ENCODE measurements at regions not wholly inside any gene's neighbourhood (a gene's known extent, or its start where the extent isn't known, plus 50 kb on each side); places are given as distances from the start of the nearest gene placed in this dataset.

- no peaks in the 10 kb centered on the region for H3K4me1 Mint-ChIP-seq (ENCODE audit: low read depth)
- no peaks in the 10 kb centered on the region for H3K27me3 Mint-ChIP-seq (ENCODE audit: insufficient read depth)
- intact Hi-C loops (cut with micrococcal nuclease): no loop called here
- H3K27ac Mint-ChIP-seq: no peak overlapping the region
- no peaks in the 10 kb centered on the region for H3K36me3 Mint-ChIP-seq (ENCODE audit: low read depth)
- no peak for DNase-seq (ENCODE audit: low spot score)
- H3K9me3 Mint-ChIP-seq: no peaks in the 10 kb centered on the region
- H3K4me3 Mint-ChIP-seq: no peak overlapping the region
Observed at GRCh38 chr5:63249960-63250359, 671.3 kb downstream of the LRRC70 start.

GRCh38 chr5:63247651-63248050 is 669.0 kb downstream of the LRRC70 start:
- Mint-ChIP-seq H3K9me3 (no peaks in the 10 kb centered on the region), H3K27ac (no peak overlapping the region), H3K36me3 (ENCODE audit: low read depth) (no peaks in the 10 kb centered on the region), H3K4me1 (ENCODE audit: low read depth) (no peaks in the 10 kb centered on the region), H3K27me3 (ENCODE audit: insufficient read depth) (no peaks in the 10 kb centered on the region), H3K4me3 (no peak overlapping the region)
- intact Hi-C loops (cut with micrococcal nuclease): no loop called here
- DNase-seq (ENCODE audit: low spot score): no peak

- no peaks in the 10 kb centered on the region for H3K9me3 Mint-ChIP-seq
- no peak overlapping the region for H3K4me3 Mint-ChIP-seq
- H3K4me1 Mint-ChIP-seq (ENCODE audit: low read depth): no peaks in the 10 kb centered on the region
- no peaks in the 10 kb centered on the region for H3K36me3 Mint-ChIP-seq (ENCODE audit: low read depth)
- H3K27me3 Mint-ChIP-seq (ENCODE audit: insufficient read depth): no peaks in the 10 kb centered on the region
- no peak overlapping the region for H3K27ac Mint-ChIP-seq
- intact Hi-C loops (cut with micrococcal nuclease): no loop called here
- no peak for DNase-seq (ENCODE audit: low spot score)
Observed at GRCh38 chr5:63245271-63245670, 666.7 kb downstream of the LRRC70 start.

DNA sequence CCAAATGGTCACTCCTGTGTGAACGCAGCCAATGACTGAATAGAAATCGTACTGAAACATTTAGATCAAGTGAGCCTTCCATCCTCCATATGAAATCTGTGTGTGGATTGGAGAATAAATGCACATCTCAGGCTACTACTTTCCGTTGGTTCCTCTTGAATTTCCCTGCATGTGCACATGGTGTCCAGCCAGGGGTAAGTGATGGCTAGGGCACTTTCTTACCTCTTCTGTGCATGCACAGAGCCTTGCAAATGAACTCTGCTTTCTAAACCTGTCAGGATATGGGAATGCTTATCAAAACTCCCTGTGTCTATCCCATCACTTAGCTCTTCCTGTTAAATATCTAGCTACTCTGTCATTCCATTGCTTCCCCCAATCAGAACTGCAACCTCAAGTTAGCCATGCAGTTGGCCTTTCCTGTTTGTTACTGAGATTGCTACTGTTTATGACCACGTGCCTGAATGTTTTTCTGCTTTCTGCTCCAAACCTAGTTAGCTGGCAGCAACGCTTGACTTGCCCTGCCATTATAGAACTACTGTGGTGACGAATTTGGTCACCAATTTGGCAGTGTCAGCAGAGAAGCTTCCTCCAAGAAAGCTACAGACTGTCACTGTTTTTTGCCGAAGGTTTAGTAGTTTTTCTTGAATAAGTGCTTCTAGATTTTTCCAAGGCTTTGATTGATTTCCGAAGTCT is 661.6 kb downstream of the LRRC70 start:
- intact Hi-C loops (cut with micrococcal nuclease): no loop called here
- Mint-ChIP-seq H3K27me3 (ENCODE audit: insufficient read depth) (no peaks in the 10 kb centered on the region), H3K36me3 (ENCODE audit: low read depth) (no peaks in the 10 kb centered on the region)

DNA sequence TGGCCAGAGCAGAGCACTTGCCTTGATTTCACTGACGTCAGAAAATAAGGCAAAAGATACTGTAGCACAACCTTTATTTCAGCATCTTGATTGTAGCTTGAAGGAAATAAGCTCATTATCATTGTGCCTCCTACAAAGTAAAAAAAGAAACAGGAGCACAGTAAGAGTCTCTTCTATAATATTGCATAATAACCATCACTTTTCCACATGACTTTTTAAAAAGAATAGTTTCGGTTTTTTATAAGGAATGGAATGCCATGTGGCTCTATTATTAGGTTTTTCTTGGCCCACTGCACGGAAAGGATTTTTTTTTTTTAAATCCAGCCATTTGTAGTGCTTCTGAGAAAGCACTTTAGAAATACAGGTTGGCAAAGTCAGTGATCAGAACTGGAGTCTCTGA is 655.3 kb downstream of the LRRC70 start:
- no peak overlapping the region for H3K27ac Mint-ChIP-seq
- H3K27me3 Mint-ChIP-seq (ENCODE audit: insufficient read depth): no peaks in the 10 kb centered on the region
- intact Hi-C loops (cut with micrococcal nuclease): no loop called here
- no peaks in the 10 kb centered on the region for H3K9me3 Mint-ChIP-seq
- no peak overlapping the region for H3K4me3 Mint-ChIP-seq
- H3K36me3 Mint-ChIP-seq (ENCODE audit: low read depth): no peaks in the 10 kb centered on the region
- no peak for DNase-seq (ENCODE audit: low spot score)
- no peaks in the 10 kb centered on the region for H3K4me1 Mint-ChIP-seq (ENCODE audit: low read depth)

More for the DNA sequence above, 661.6 kb downstream of the LRRC70 start:
- H3K4me3 Mint-ChIP-seq: no peak overlapping the region
- DNase-seq (ENCODE audit: low spot score): no peak
- no peaks in the 10 kb centered on the region for H3K4me1 Mint-ChIP-seq (ENCODE audit: low read depth)
- H3K27ac Mint-ChIP-seq: no peak overlapping the region
- H3K9me3 Mint-ChIP-seq: no peaks in the 10 kb centered on the region

- Mint-ChIP-seq H3K27me3 (ENCODE audit: insufficient read depth) (no peaks in the 10 kb centered on the region), H3K36me3 (ENCODE audit: low read depth) (no peaks in the 10 kb centered on the region), H3K4me3 (no peak overlapping the region), H3K4me1 (ENCODE audit: low read depth) (no peaks in the 10 kb centered on the region), H3K27ac (no peak overlapping the region), H3K9me3 (no peaks in the 10 kb centered on the region)
- DNase-seq (ENCODE audit: low spot score): no peak
- intact Hi-C loops (cut with micrococcal nuclease): no loop called here
Observed at GRCh38 chr5:63233361-63233760, 654.7 kb downstream of the LRRC70 start.

GRCh38 chr5:63230754-63231153 is 652.1 kb downstream of the LRRC70 start:
- H3K27me3 Mint-ChIP-seq (ENCODE audit: insufficient read depth): no peaks in the 10 kb centered on the region
- DNase-seq (ENCODE audit: low spot score): no peak
- no peaks in the 10 kb centered on the region for H3K9me3 Mint-ChIP-seq
- intact Hi-C loops (cut with micrococcal nuclease): no loop called here
- no peaks in the 10 kb centered on the region for H3K36me3 Mint-ChIP-seq (ENCODE audit: low read depth)
- no peak overlapping the region for H3K4me3 Mint-ChIP-seq
- H3K27ac Mint-ChIP-seq: no peak overlapping the region
- H3K4me1 Mint-ChIP-seq (ENCODE audit: low read depth): no peaks in the 10 kb centered on the region

GRCh38 chr5:63228154-63228553 is 649.5 kb downstream of the LRRC70 start:
- Mint-ChIP-seq H3K27ac (no peak overlapping the region), H3K4me1 (ENCODE audit: low read depth) (no peaks in the 10 kb centered on the region), H3K27me3 (ENCODE audit: insufficient read depth) (no peaks in the 10 kb centered on the region), H3K9me3 (no peaks in the 10 kb centered on the region), H3K36me3 (ENCODE audit: low read depth) (no peaks in the 10 kb centered on the region), H3K4me3 (no peak overlapping the region)
- no peak for DNase-seq (ENCODE audit: low spot score)
- intact Hi-C loops (cut with micrococcal nuclease): no loop called here

DNA sequence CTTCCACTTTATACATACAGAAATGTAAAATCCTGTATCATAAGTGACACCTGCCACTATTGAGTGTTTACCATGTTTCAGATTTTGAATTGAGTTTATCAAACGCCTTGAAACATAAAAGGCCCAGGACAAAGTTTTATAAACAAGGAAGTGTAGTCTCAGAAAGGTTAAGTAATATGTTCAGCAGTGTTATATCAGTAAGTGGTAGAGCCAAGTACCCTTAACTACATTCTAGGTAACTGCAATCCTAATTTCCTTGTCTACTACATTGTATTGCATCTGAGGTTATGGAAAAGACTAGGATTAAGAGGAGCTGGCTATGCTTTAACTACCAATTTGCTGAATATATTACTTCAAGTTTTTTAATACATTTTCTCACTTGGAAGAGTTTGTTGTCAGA is 641.6 kb downstream of the LRRC70 start:
- no peak overlapping the region for H3K27ac Mint-ChIP-seq
- no peaks in the 10 kb centered on the region for H3K9me3 Mint-ChIP-seq
- H3K4me3 Mint-ChIP-seq: no peak overlapping the region
- no peaks in the 10 kb centered on the region for H3K27me3 Mint-ChIP-seq (ENCODE audit: insufficient read depth)
- H3K4me1 Mint-ChIP-seq (ENCODE audit: low read depth): no peaks in the 10 kb centered on the region
- DNase-seq (ENCODE audit: low spot score): no peak
- intact Hi-C loops (cut with micrococcal nuclease): no loop called here
- no peaks in the 10 kb centered on the region for H3K36me3 Mint-ChIP-seq (ENCODE audit: low read depth)

- DNase-seq (ENCODE audit: low spot score): no peak
- Mint-ChIP-seq H3K27ac (no peak overlapping the region), H3K4me3 (no peak overlapping the region), H3K4me1 (ENCODE audit: low read depth) (no peaks in the 10 kb centered on the region), H3K27me3 (ENCODE audit: insufficient read depth) (no peaks in the 10 kb centered on the region), H3K36me3 (ENCODE audit: low read depth) (no peaks in the 10 kb centered on the region), H3K9me3 (no peaks in the 10 kb centered on the region)
- intact Hi-C loops (cut with micrococcal nuclease): no loop called here
Observed at GRCh38 chr5:63217422-63217821, 638.8 kb downstream of the LRRC70 start.

GRCh38 chr5:63213256-63213655 is 634.6 kb downstream of the LRRC70 start:
- no peaks in the 10 kb centered on the region for H3K36me3 Mint-ChIP-seq (ENCODE audit: low read depth)
- no peaks in the 10 kb centered on the region for H3K9me3 Mint-ChIP-seq
- intact Hi-C loops (cut with micrococcal nuclease): no loop called here
- H3K4me1 Mint-ChIP-seq (ENCODE audit: low read depth): no peaks in the 10 kb centered on the region
- H3K4me3 Mint-ChIP-seq: no peak overlapping the region
- DNase-seq (ENCODE audit: low spot score): no peak
- no peak overlapping the region for H3K27ac Mint-ChIP-seq
- H3K27me3 Mint-ChIP-seq (ENCODE audit: insufficient read depth): no peaks in the 10 kb centered on the region

- Mint-ChIP-seq H3K9me3 (no peaks in the 10 kb centered on the region), H3K27ac (no peak overlapping the region), H3K4me3 (no peak overlapping the region), H3K4me1 (ENCODE audit: low read depth) (no peaks in the 10 kb centered on the region), H3K27me3 (ENCODE audit: insufficient read depth) (no peaks in the 10 kb centered on the region), H3K36me3 (ENCODE audit: low read depth) (no peaks in the 10 kb centered on the region)
- intact Hi-C loops (cut with micrococcal nuclease): no loop called here
- no peak for DNase-seq (ENCODE audit: low spot score)
Observed at GRCh38 chr5:63211448-63212132, 633.0 kb downstream of the LRRC70 start.

DNA sequence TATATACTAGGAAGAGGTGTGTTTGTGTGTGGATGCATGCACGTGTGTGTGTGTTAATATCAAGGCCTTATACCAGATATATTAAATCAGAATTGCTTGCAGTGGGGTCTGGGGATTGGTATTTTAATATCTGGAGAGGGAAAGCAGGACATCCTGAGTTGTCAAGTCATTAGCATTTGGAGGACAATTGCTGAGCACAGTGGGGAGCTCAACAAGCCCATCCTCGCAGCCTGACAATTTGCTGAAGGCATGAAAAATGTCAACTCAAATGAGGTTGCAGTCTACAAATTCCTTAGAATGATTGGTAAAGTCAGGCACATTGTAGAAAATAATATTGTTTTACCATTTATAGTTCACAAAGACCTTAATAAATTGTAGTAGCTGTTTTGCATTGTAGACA is 627.4 kb downstream of the LRRC70 start:
- Mint-ChIP-seq H3K36me3 (ENCODE audit: low read depth) (no peaks in the 10 kb centered on the region), H3K9me3 (no peaks in the 10 kb centered on the region), H3K4me3 (no peak overlapping the region), H3K27me3 (ENCODE audit: insufficient read depth) (no peaks in the 10 kb centered on the region), H3K4me1 (ENCODE audit: low read depth) (no peaks in the 10 kb centered on the region), H3K27ac (no peak overlapping the region)
- no peak for DNase-seq (ENCODE audit: low spot score)
- intact Hi-C loops (cut with micrococcal nuclease): no loop called here

DNA sequence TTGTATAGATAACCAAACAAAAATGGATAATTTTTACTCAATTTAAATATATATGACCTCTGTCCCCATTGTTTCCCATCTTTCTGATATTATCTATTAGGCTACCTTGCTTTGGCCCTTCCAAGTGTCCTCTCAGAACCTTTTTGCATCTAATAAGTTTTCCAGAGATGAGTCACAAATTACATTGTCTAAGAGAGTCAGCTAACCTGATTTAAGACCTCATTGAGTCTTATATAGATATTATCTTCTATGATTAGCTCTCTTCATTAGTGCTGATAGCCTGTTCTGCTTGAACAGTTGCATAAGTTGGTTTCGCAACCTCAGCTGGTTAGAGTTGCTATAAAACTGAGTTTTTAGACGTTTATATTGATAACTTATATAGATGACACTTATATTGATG is 623.1 kb downstream of the LRRC70 start:
- Mint-ChIP-seq H3K36me3 (ENCODE audit: low read depth) (no peaks in the 10 kb centered on the region), H3K27ac (no peak overlapping the region), H3K27me3 (ENCODE audit: insufficient read depth) (no peaks in the 10 kb centered on the region), H3K4me1 (ENCODE audit: low read depth) (no peaks in the 10 kb centered on the region), H3K9me3 (no peaks in the 10 kb centered on the region), H3K4me3 (no peak overlapping the region)
- no peak for DNase-seq (ENCODE audit: low spot score)
- intact Hi-C loops (cut with micrococcal nuclease): no loop called here
